OCI-LY1 (cell line): ENCODE measurements at regions not wholly inside any gene's neighbourhood (a gene's known extent, or its start where the extent isn't known, plus 50 kb on each side); places are given as distances from the start of the nearest gene placed in this dataset.

Experiments
- H2AFZ ChIP-seq: fragments of 200-600 bp; sonication (generic), shearing (Covaris generic); 2 replicates; pipeline ENCODE4 v1.6.0; 2014; ENCODE audit warnings: antibody characterized with exemption, mild to moderate bottlenecking, low read length
- H3F3A ChIP-seq: fragments of 200-600 bp; sonication (generic), shearing (Covaris generic); 2 replicates; pipeline ENCODE4 v1.6.0; 2014; ENCODE audit warnings: mild to moderate bottlenecking, antibody characterized with exemption, low read length, moderate library complexity; ENCODE audit not compliant: insufficient read depth
- H3K27ac ChIP-seq: fragments of 200-600 bp; sonication (generic); 2 replicates; pipeline ENCODE4 v1.5.1; 2014; ENCODE audit warnings: low read length, mixed run types, mild to moderate bottlenecking, low read depth; ENCODE audit not compliant: poor library complexity, severe bottlenecking
- H3K27me3 ChIP-seq: fragments of 200-600 bp; sonication (generic); 2 replicates; pipeline ENCODE4 v1.6.0; 2014; ENCODE audit warnings: antibody characterized with exemption, mild to moderate bottlenecking, low read length, moderate library complexity; ENCODE audit not compliant: insufficient read depth
- H3K36me3 ChIP-seq: fragments of 200-600 bp; sonication (generic); 2 replicates; pipeline ENCODE4 v1.6.1; 2014; ENCODE audit warnings: mild to moderate bottlenecking, antibody characterized with exemption, low read length, moderate library complexity, mixed read lengths; ENCODE audit not compliant: insufficient read depth
- H3K4me1 ChIP-seq: fragments of 200-600 bp; sonication (generic); 2 replicates; pipeline ENCODE4 v1.5.1; 2014; ENCODE audit warnings: mild to moderate bottlenecking, low read length, moderate library complexity; ENCODE audit not compliant: insufficient read depth, severe bottlenecking
- H3K4me2 ChIP-seq: fragments of 200-600 bp; sonication (generic), shearing (Covaris generic); 2 replicates; pipeline ENCODE4 v1.6.1; 2014; ENCODE audit warnings: low read length
- H3K4me3 ChIP-seq: fragments of 200-600 bp; sonication (generic); 2 replicates; pipeline ENCODE4 v1.5.1; 2014; ENCODE audit warnings: low read length, low read depth, mild to moderate bottlenecking, mixed read lengths; ENCODE audit not compliant: poor library complexity, severe bottlenecking
- H3K79me2 ChIP-seq: fragments of 200-600 bp; shearing (Covaris generic); 2 replicates; pipeline ENCODE4 v1.6.1; 2016; ENCODE audit warnings: mixed run types, low read length, mixed read lengths; ENCODE audit not compliant: insufficient read depth
- H3K9ac ChIP-seq: fragments of 200-600 bp; sonication (generic), shearing (Covaris generic); 2 replicates; pipeline ENCODE4 v1.6.1; 2014; ENCODE audit warnings: mild to moderate bottlenecking, low read length, mixed read lengths
- H3K9me2 ChIP-seq: fragments of 200-600 bp; sonication (generic), shearing (Covaris generic); 2 replicates; pipeline ENCODE4 v1.6.1; 2014; ENCODE audit warnings: low read depth, mild to moderate bottlenecking, low read length, mixed read lengths
- H3K9me3 ChIP-seq: fragments of 200-600 bp; shearing (Covaris generic); 2 replicates; pipeline ENCODE4 v1.6.1; 2014; ENCODE audit warnings: low read length, mixed read lengths
- H4K20me1 ChIP-seq: fragments of 200-600 bp; sonication (generic), shearing (Covaris generic); 2 replicates; pipeline ENCODE4 v1.6.0; 2016; ENCODE audit warnings: mild to moderate bottlenecking, low read length; ENCODE audit not compliant: insufficient read depth
- EZH2 ChIP-seq: fragments of 200-600 bp; sonication (generic), shearing (Covaris generic); IDR thresholded peaks from 2 replicates; pipeline ENCODE4 v1.8.0; 2017; ENCODE audit warnings: borderline replicate concordance, mixed run types, mild to moderate bottlenecking, antibody characterized with exemption, low read length, moderate library complexity, mixed read lengths
- TF ChIP-seq, protein P1 (sequence below): fragments of 200-600 bp; sonication (generic), shearing (Covaris generic); IDR thresholded peaks from 2 replicates; pipeline ENCODE4 v1.5.1; 2017; ENCODE audit warnings: mild to moderate bottlenecking, antibody characterized with exemption, low read length, moderate library complexity, mixed read lengths

DNA sequence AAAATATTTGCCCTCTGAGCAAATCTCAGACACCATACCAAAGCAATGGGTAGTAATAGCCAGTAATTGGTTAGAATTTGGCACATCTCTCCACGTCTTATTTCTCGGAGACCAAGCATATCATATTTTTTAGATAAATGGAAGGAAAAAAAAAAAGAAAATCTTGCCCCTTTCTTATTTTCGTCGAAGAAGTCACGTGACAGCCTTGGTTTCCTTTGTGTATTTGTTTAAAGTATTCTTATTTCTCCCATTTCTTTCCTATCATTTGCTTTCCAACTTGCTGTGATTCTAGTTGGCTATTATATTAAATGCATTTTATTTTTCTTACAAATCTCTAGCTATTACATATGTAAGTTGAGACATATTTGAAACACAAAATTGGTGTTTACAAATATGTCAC lies 2155.9 kb downstream of the PCDH9 start:
- Histone ChIP-seq H3K9me2 (no peaks in the 10 kb centered on the region), H3K27ac (no peak overlapping the region), H3K4me2 (no peak overlapping the region), H3K4me1 (no peaks in the 10 kb centered on the region), H3K4me3 (no peak overlapping the region), H3K36me3 (no peaks in the 10 kb centered on the region), H4K20me1 (no peaks in the 10 kb centered on the region), H3K9me3 (no peaks in the 10 kb centered on the region), H3K27me3 (no peaks in the 10 kb centered on the region), H3F3A (no peaks in the 10 kb centered on the region), H3K79me2 (no peaks in the 10 kb centered on the region), H3K9ac (no peak overlapping the region), H2AFZ (no peak overlapping the region)
- no peak for TF ChIP-seq EZH2

DNA sequence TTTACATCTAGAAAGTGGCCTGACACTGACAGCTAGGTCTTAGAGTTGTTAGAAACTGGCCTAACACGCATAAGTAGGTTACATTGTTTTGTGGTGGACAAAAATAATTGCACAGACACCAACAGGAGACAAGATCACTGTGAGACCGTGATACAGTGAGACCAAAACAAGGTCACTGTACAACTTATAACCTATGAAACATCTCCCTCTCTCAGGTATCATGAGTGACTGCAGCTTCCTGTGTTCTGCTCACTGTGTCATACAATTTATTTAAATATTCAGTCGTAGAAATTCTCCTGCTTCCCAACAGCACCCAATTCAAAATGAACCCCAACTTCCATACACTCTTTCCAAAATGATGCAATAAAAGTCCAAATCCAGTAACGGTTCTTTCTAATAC lies 2165.2 kb downstream of the PCDH9 start:
- no peaks in the 10 kb centered on the region for H4K20me1 ChIP-seq
- H3K79me2 ChIP-seq, result no peaks in the 10 kb centered on the region
- H3K36me3 ChIP-seq, result no peaks in the 10 kb centered on the region
- H2AFZ ChIP-seq, result peak overlapping the region; percentile 54
- no peaks in the 10 kb centered on the region for H3K9me2 ChIP-seq
- H3K4me2 ChIP-seq, result 0 out of 2 replicates have a peak overlapping the region, but pooled peaks have one; percentile 8
- no peak overlapping the region for H3K9ac ChIP-seq
- peaks cover 18% of the 10 kb centered on the region for H3K4me1 ChIP-seq
- TF ChIP-seq EZH2, result no peak
- TF ChIP-seq, protein P1, sequence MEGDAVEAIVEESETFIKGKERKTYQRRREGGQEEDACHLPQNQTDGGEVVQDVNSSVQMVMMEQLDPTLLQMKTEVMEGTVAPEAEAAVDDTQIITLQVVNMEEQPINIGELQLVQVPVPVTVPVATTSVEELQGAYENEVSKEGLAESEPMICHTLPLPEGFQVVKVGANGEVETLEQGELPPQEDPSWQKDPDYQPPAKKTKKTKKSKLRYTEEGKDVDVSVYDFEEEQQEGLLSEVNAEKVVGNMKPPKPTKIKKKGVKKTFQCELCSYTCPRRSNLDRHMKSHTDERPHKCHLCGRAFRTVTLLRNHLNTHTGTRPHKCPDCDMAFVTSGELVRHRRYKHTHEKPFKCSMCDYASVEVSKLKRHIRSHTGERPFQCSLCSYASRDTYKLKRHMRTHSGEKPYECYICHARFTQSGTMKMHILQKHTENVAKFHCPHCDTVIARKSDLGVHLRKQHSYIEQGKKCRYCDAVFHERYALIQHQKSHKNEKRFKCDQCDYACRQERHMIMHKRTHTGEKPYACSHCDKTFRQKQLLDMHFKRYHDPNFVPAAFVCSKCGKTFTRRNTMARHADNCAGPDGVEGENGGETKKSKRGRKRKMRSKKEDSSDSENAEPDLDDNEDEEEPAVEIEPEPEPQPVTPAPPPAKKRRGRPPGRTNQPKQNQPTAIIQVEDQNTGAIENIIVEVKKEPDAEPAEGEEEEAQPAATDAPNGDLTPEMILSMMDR, result peak; percentile 30; the same call in 1 of the 2 replicates
- no peak overlapping the region for H3K4me3 ChIP-seq
- no peaks in the 10 kb centered on the region for H3F3A ChIP-seq
- H3K27ac ChIP-seq, result no peak overlapping the region
- H3K27me3 ChIP-seq, result no peaks in the 10 kb centered on the region
- H3K9me3 ChIP-seq, result no peaks in the 10 kb centered on the region

DNA sequence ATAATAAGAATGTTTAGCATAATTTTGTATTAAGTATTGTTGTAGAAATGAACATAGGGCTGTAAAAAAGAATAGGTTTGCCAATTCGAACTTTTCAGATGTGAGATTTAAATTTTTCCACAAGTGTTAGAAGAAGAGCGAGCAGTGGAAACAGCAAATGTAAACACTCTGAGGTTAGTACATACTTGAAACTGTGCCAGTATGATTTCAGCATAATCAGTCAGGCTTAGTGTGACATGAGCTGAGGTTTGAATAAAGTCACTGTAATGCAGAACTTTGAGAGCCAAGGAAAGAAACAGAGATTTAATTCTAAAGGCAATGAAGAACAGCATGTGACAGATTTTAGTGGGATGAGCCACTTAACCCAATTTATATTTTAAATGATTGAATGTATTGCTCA lies 2166.4 kb downstream of the PCDH9 start:
- TF ChIP-seq, protein P1, result no peak
- TF ChIP-seq EZH2, result no peak
- H3K9ac ChIP-seq, result no peak overlapping the region
- H3K79me2 ChIP-seq, result no peaks in the 10 kb centered on the region
- no peaks in the 10 kb centered on the region for H3F3A ChIP-seq
- H3K27me3 ChIP-seq, result no peaks in the 10 kb centered on the region
- H3K27ac ChIP-seq, result no peak overlapping the region
- no peak overlapping the region; the same call in 1 of the 2 replicates for H2AFZ ChIP-seq
- no peaks in the 10 kb centered on the region for H3K36me3 ChIP-seq
- H3K4me3 ChIP-seq, result no peak overlapping the region
- H3K9me3 ChIP-seq, result no peaks in the 10 kb centered on the region
- H3K4me2 ChIP-seq, result no peak overlapping the region
- H3K4me1 ChIP-seq, result peaks cover 18% of the 10 kb centered on the region
- H3K9me2 ChIP-seq, result 0 out of 2 replicates have a peak, but pooled peaks cover 3% of the 10 kb centered on the region
- no peaks in the 10 kb centered on the region for H4K20me1 ChIP-seq

DNA sequence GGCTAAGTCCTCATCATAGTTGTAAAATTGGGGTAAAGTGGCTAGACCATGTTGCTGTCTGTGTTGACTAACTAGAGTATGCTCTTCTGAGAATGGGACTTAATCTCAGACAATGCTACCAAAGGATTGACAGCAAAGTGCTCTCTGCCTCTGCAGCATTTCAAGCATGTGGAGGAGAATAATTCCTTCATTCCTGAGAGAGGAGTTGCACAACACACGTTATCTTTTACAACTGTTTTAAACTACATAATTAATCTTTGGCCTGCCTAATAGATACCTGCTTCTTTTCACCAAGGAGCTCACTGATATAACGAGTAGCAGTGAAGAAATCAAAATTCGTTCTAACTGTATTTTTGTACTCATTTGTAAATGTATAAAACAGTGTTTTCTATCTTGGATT lies 2172.2 kb downstream of the PCDH9 start:
- H3F3A ChIP-seq, result no peaks in the 10 kb centered on the region
- 0 out of 2 replicates have a peak, but pooled peaks cover 2% of the 10 kb centered on the region for H3K9me3 ChIP-seq
- no peaks in the 10 kb centered on the region for H4K20me1 ChIP-seq
- H3K9me2 ChIP-seq, result 0 out of 2 replicates have a peak, but pooled peaks cover 3% of the 10 kb centered on the region
- no peaks in the 10 kb centered on the region for H3K4me1 ChIP-seq
- no peak overlapping the region for H3K4me2 ChIP-seq
- H3K9ac ChIP-seq, result no peak overlapping the region
- TF ChIP-seq EZH2, result no peak
- H2AFZ ChIP-seq, result no peak overlapping the region
- H3K4me3 ChIP-seq, result no peak overlapping the region
- H3K36me3 ChIP-seq, result no peaks in the 10 kb centered on the region
- no peaks in the 10 kb centered on the region for H3K79me2 ChIP-seq
- no peak overlapping the region for H3K27ac ChIP-seq
- H3K27me3 ChIP-seq, result no peaks in the 10 kb centered on the region
